ENCODE measurements at regions not wholly inside any gene's neighbourhood (a gene's known extent, or its start where the extent isn't known, plus 50 kb on each side); places are given as distances from the start of the nearest gene placed in this dataset.

DNA sequence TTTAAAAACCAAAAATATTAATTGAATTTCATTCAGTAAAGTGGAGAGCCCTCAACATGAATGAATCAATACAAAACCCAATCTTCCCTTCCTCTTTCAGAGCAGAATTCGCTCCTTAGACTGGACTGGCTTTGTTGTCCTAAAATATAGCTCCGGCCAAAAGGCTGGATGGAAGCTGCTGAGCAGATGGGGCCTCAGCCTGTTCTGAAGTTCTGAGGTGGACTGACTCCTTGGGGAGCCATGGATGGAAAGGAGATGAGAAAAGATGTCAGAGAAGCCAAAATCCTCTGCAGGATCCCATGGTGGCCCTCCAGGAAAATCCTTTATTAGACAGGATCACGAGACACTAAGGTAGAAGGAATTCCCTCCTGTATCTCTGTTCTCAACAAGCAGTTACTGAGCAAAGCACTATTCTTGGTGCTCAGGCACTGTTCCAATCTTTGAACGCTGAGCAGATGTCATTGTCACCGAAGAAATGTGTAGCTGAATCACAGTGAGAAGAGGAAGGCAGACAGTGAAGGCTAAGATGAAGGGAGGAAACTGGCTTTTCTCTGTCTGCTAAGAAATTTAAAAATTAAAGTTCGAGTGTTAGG lies 122.0 kb downstream of the SEMA6D start:
- TF ChIP-seq EZH2 (IDR thresholded peaks at IDR 0.05; ENCODE audit: insufficient read depth, low read length) = no peak
- TF ChIP-seq, protein P1, sequence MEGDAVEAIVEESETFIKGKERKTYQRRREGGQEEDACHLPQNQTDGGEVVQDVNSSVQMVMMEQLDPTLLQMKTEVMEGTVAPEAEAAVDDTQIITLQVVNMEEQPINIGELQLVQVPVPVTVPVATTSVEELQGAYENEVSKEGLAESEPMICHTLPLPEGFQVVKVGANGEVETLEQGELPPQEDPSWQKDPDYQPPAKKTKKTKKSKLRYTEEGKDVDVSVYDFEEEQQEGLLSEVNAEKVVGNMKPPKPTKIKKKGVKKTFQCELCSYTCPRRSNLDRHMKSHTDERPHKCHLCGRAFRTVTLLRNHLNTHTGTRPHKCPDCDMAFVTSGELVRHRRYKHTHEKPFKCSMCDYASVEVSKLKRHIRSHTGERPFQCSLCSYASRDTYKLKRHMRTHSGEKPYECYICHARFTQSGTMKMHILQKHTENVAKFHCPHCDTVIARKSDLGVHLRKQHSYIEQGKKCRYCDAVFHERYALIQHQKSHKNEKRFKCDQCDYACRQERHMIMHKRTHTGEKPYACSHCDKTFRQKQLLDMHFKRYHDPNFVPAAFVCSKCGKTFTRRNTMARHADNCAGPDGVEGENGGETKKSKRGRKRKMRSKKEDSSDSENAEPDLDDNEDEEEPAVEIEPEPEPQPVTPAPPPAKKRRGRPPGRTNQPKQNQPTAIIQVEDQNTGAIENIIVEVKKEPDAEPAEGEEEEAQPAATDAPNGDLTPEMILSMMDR (IDR thresholded peaks at IDR 0.05; ENCODE audit: insufficient read depth, low read depth, low read length) = no peak
- no peaks in the 10 kb centered on the region for H4K20me1 ChIP-seq (ENCODE audit: insufficient read depth, low read length)
- H3K4me3 ChIP-seq (ENCODE audit: insufficient read depth, low read depth, low read length) = no peak overlapping the region
- Mint-ChIP-seq H3K4me1 (ENCODE audit: low read depth, unreplicated experiment) (no peaks in the 10 kb centered on the region), H3K27ac (ENCODE audit: unreplicated experiment) (no peak overlapping the region), H3K9me3 (ENCODE audit: unreplicated experiment) (peaks cover 2% of the 10 kb centered on the region), H3K36me3 (ENCODE audit: low read depth, unreplicated experiment) (peaks cover 2% of the 10 kb centered on the region), H3K27me3 (ENCODE audit: low read depth, unreplicated experiment) (peaks cover 11% of the 10 kb centered on the region), H3K4me3 (ENCODE audit: unreplicated experiment) (no peak overlapping the region)
- no peaks in the 10 kb centered on the region for H3K4me1 ChIP-seq (ENCODE audit: insufficient read depth, low read length)
- H3K9me3 ChIP-seq (ENCODE audit: insufficient read depth, low read depth, low read length) = no peaks in the 10 kb centered on the region
- H3K9ac ChIP-seq (ENCODE audit: low read length) = no peak overlapping the region
- H3K36me3 ChIP-seq (ENCODE audit: insufficient read depth, low read length) = no peaks in the 10 kb centered on the region
- DNase-seq (ENCODE audit: low read depth) = no peak
- no peak overlapping the region for H3K27ac ChIP-seq (ENCODE audit: low read depth, low read length)
- H3K79me2 ChIP-seq (ENCODE audit: insufficient read depth, low read length) = no peaks in the 10 kb centered on the region
- H3K27me3 ChIP-seq (ENCODE audit: insufficient read depth, low read length) = peaks cover 2% of the 10 kb centered on the region
- H2AFZ ChIP-seq (ENCODE audit: low read depth, low read length) = no peak overlapping the region
- no peak overlapping the region for H3K4me2 ChIP-seq (ENCODE audit: low read length)
- no peak for FAIRE-seq

DNA sequence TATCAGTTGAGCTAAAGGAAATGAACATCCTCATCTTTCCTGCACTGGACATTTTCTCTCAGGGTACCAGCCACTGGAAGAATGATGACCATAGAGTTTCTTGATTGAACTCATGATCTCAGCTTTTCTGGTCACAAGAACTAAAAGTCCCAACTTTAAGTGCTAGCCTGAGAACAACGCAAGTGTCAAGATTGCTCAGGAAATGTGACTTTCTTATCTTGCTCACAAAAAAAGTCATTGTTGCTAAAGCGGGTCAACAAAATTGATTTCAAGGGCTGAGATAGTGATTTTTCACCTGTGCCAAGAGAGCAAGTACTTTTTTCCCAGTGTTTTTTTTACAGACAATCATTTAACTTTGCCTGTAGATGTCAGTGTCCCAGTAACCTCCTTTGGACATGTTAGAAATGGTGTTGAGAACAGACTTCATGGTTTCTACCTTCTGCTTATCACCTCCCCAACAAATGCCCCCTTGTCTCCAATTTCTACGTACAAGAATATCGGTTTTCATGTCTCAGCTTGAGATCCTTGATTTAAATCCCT lies 125.9 kb downstream of the SEMA6D start:
- Histone ChIP-seq H3K27me3 (ENCODE audit: insufficient read depth, low read length) (peaks cover 2% of the 10 kb centered on the region), H3K79me2 (ENCODE audit: insufficient read depth, low read length) (no peaks in the 10 kb centered on the region), H3K4me2 (ENCODE audit: low read length) (no peak overlapping the region), H3K27ac (ENCODE audit: low read depth, low read length) (no peak overlapping the region), H3K4me3 (ENCODE audit: insufficient read depth, low read depth, low read length) (no peak overlapping the region), H3K4me1 (ENCODE audit: insufficient read depth, low read length) (no peaks in the 10 kb centered on the region), H3K36me3 (ENCODE audit: insufficient read depth, low read length) (no peaks in the 10 kb centered on the region), H3K9me3 (ENCODE audit: insufficient read depth, low read depth, low read length) (no peaks in the 10 kb centered on the region), H3K9ac (ENCODE audit: low read length) (no peak overlapping the region), H2AFZ (ENCODE audit: low read depth, low read length) (no peak overlapping the region), H4K20me1 (ENCODE audit: insufficient read depth, low read length) (no peaks in the 10 kb centered on the region)
- H3K9me3 Mint-ChIP-seq (ENCODE audit: unreplicated experiment) = no peaks in the 10 kb centered on the region
- H3K36me3 Mint-ChIP-seq (ENCODE audit: low read depth, unreplicated experiment) = no peaks in the 10 kb centered on the region
- no peaks in the 10 kb centered on the region for H3K4me1 Mint-ChIP-seq (ENCODE audit: low read depth, unreplicated experiment)
- no peak overlapping the region for H3K4me3 Mint-ChIP-seq (ENCODE audit: unreplicated experiment)
- TF ChIP-seq, protein P1 (IDR thresholded peaks at IDR 0.05; ENCODE audit: insufficient read depth, low read depth, low read length) = no peak
- TF ChIP-seq EZH2 (IDR thresholded peaks at IDR 0.05; ENCODE audit: insufficient read depth, low read length) = no peak
- FAIRE-seq = no peak
- no peak overlapping the region for H3K27ac Mint-ChIP-seq (ENCODE audit: unreplicated experiment)
- DNase-seq (ENCODE audit: low read depth) = no peak
- H3K27me3 Mint-ChIP-seq (ENCODE audit: low read depth, unreplicated experiment) = peaks cover 9% of the 10 kb centered on the region

DNA sequence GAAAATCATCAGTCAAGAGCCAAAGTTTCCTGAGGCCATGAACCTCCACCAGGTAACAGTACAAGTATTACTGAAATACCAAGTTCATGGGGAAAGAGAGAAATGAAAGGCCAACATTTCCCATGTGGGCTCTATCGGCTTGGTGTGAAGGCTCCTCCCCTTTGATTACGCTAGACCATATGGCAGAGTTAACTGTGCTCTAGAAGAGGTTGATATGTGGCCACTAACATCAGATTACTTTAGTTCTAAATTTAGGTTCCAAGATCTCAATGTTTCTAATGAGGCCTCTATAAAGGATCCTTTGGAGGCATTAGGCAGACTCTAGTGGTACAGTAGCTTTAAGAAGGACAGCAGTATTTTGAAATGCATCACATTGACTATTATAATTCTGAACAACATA lies 127.1 kb downstream of the SEMA6D start:
- Histone ChIP-seq H3K9me3 (ENCODE audit: insufficient read depth, low read depth, low read length) (no peaks in the 10 kb centered on the region), H3K27ac (ENCODE audit: low read depth, low read length) (no peak overlapping the region), H3K4me2 (ENCODE audit: low read length) (no peak overlapping the region), H2AFZ (ENCODE audit: low read depth, low read length) (no peak overlapping the region), H3K9ac (ENCODE audit: low read length) (no peak overlapping the region), H3K36me3 (ENCODE audit: insufficient read depth, low read length) (no peaks in the 10 kb centered on the region), H3K79me2 (ENCODE audit: insufficient read depth, low read length) (no peaks in the 10 kb centered on the region), H4K20me1 (ENCODE audit: insufficient read depth, low read length) (no peaks in the 10 kb centered on the region), H3K27me3 (ENCODE audit: insufficient read depth, low read length) (peaks cover 2% of the 10 kb centered on the region), H3K4me3 (ENCODE audit: insufficient read depth, low read depth, low read length) (no peak overlapping the region), H3K4me1 (ENCODE audit: insufficient read depth, low read length) (no peaks in the 10 kb centered on the region)
- no peaks in the 10 kb centered on the region for H3K9me3 Mint-ChIP-seq (ENCODE audit: unreplicated experiment)
- FAIRE-seq = no peak
- H3K36me3 Mint-ChIP-seq (ENCODE audit: low read depth, unreplicated experiment) = no peaks in the 10 kb centered on the region
- no peak for TF ChIP-seq EZH2 (IDR thresholded peaks at IDR 0.05; ENCODE audit: insufficient read depth, low read length)
- TF ChIP-seq, protein P1 (IDR thresholded peaks at IDR 0.05; ENCODE audit: insufficient read depth, low read depth, low read length) = no peak
- no peak overlapping the region for H3K4me3 Mint-ChIP-seq (ENCODE audit: unreplicated experiment)
- H3K27ac Mint-ChIP-seq (ENCODE audit: unreplicated experiment) = no peak overlapping the region
- H3K27me3 Mint-ChIP-seq (ENCODE audit: low read depth, unreplicated experiment) = peaks cover 9% of the 10 kb centered on the region
- DNase-seq (ENCODE audit: low read depth) = no peak
- no peaks in the 10 kb centered on the region for H3K4me1 Mint-ChIP-seq (ENCODE audit: low read depth, unreplicated experiment)
